B cell (primary cell): ENCODE measurements at regions not wholly inside any gene's neighbourhood (a gene's known extent, or its start where the extent isn't known, plus 50 kb on each side); places are given as distances from the start of the nearest gene placed in this dataset.

Experiments used
- ATAC-seq: fragments of 200-7000 bp; cut with Tn5 transposase; one replicate; pipeline ENCODE4 v1.10.0; 2021; ENCODE audit warnings: low read depth, mild to moderate bottlenecking, moderate number of reproducible peaks, moderate library complexity
- CTCF ChIA-PET: fragments of 350-600 bp; sonication (Branson Sonifier 250); formaldehyde crosslinking; loops from one replicate; lab custom pipeline; 2021; ENCODE audit warnings: antibody characterized with exemption, inconsistent platforms; lab: Charles Lee
- POLR2A ChIA-PET: fragments of 350-600 bp; sonication (Branson Sonifier 250); formaldehyde crosslinking; loops from one replicate; lab custom pipeline; 2021; ENCODE audit warnings: antibody characterized with exemption; lab: Charles Lee
- DNase-seq: peaks from one replicate; pipeline ENCODE4 v3.0.0; 2013
- H2AFZ ChIP-seq: 2 replicates; pipeline ENCODE4 v1.6.1; 2012; ENCODE audit warnings: mild to moderate bottlenecking, low read depth, low read length; ENCODE audit not compliant: insufficient read depth, poor library complexity, severe bottlenecking
- H3K27ac ChIP-seq, 2 donors: 1 replicate in 1 of 2; 2 replicates in 1 of 2; pipeline ENCODE4 v1.5.1; 2012 to 2013; ENCODE audit warnings: low read length in 2 of 2, mild to moderate bottlenecking in 2 of 2, moderate library complexity in 1 of 2
- H3K27me3 ChIP-seq, 4 experiments: fragments of 200-600 bp in 1 of 4; sonication (generic) in 1 of 4; replicated peaks in 1 of 4; 1 replicate in 2 of 4; 2 replicates in 2 of 4; pipeline versions ENCODE4 v1.6.1 to v1.7.0; 2013 to 2016; ENCODE audit warnings: low read length in 3 of 4, mild to moderate bottlenecking in 2 of 4, mixed read lengths in 1 of 4, moderate library complexity in 1 of 4; ENCODE audit not compliant: insufficient read depth in 4 of 4, control insufficient read depth in 3 of 4; ENCODE audit errors: control extremely low read depth in 1 of 4
- H3K36me3 ChIP-seq, 2 experiments: replicated peaks in 1 of 2; 1 replicate in 1 of 2; 2 replicates in 1 of 2; pipeline versions ENCODE4 v1.6.1 to v1.7.1; 2013; ENCODE audit warnings: low read length in 1 of 2; ENCODE audit not compliant: insufficient read depth in 2 of 2, control insufficient read depth in 1 of 2; ENCODE audit errors: control extremely low read depth in 1 of 2, extremely low read depth in 1 of 2
- H3K4me1 ChIP-seq, 2 donors: fragments of 200-600 bp in 1 of 2; sonication (generic) in 1 of 2; 1 replicate in 1 of 2; 2 replicates in 1 of 2; pipeline versions ENCODE4 v1.5.1 to v1.6.1; 2013 to 2017; ENCODE audit warnings: low read length in 2 of 2; ENCODE audit not compliant: control insufficient read depth in 2 of 2, insufficient read depth in 2 of 2
- H3K4me2 ChIP-seq: replicated peaks from 2 replicates; pipeline ENCODE3; 2012; ENCODE audit warnings: mild to moderate bottlenecking, low read depth, low read length; ENCODE audit not compliant: poor library complexity, severe bottlenecking
- H3K4me3 ChIP-seq, 5 experiments: fragments of 200-600 bp in 1 of 5; sonication (generic) in 1 of 5; 1 replicate in 3 of 5; 2 replicates in 2 of 5; pipeline versions ENCODE4 v1.5.1 to v1.7.0; 2011 to 2016; ENCODE audit warnings: low read length in 4 of 5, mild to moderate bottlenecking in 4 of 5, low read depth in 2 of 5, control low read depth in 1 of 5, moderate library complexity in 1 of 5; ENCODE audit not compliant: insufficient read depth in 1 of 5; ENCODE audit errors: control extremely low read depth in 1 of 5, extremely low read depth in 1 of 5
- H3K79me2 ChIP-seq: fragments of 200-600 bp; sonication (generic); one replicate; pipeline ENCODE4 v1.6.0; 2016; ENCODE audit warnings: low read length; ENCODE audit not compliant: control insufficient read depth, insufficient read depth
- H3K9ac ChIP-seq: fragments of 200-600 bp; sonication (generic); 2 replicates; pipeline ENCODE4 v1.6.1; 2017; ENCODE audit warnings: mild to moderate bottlenecking, low read length, moderate library complexity
- H3K9me3 ChIP-seq, 3 donors: one replicate each; pipeline versions ENCODE4 v1.6.1 to v1.7.1; 2013; ENCODE audit warnings: low read length in 2 of 3; ENCODE audit not compliant: control insufficient read depth in 2 of 3, insufficient read depth in 1 of 3; ENCODE audit errors: control extremely low read depth in 1 of 3
- H4K20me1 ChIP-seq: 2 replicates; pipeline ENCODE4 v1.6.0; 2012; ENCODE audit warnings: mild to moderate bottlenecking, low read length; ENCODE audit not compliant: insufficient read depth, control insufficient read depth, poor library complexity, severe bottlenecking
- H3K27ac Mint-ChIP-seq: one replicate; pipeline ENCODE4 v1.8.0; 2021; ENCODE audit warnings: mixed read lengths
- H3K27me3 Mint-ChIP-seq: one replicate; pipeline ENCODE4 v1.8.0; 2021; ENCODE audit warnings: mixed read lengths
- H3K4me1 Mint-ChIP-seq: one replicate; pipeline ENCODE4 v1.8.0; 2021; ENCODE audit warnings: mixed read lengths
- H3K4me3 Mint-ChIP-seq: one replicate; pipeline ENCODE4 v1.8.0; 2021; ENCODE audit warnings: mixed read lengths
- H3K9me3 Mint-ChIP-seq: one replicate; pipeline ENCODE4 v1.8.0; 2022; ENCODE audit warnings: mixed read lengths; ENCODE audit not compliant: insufficient read depth
- EZH2 ChIP-seq: IDR thresholded peaks from 2 replicates; pipeline ENCODE4 v1.6.1; 2012; ENCODE audit warnings: borderline replicate concordance, low read depth, mild to moderate bottlenecking, moderate library complexity, low read length; ENCODE audit not compliant: insufficient read depth, poor library complexity, severe bottlenecking
- WGBS: methylation state at CpG from one replicate; pipeline ENCODE4 v1.1.5; 2013; ENCODE audit warnings: missing lambda C conversion rate; ENCODE audit not compliant: insufficient coverage; 5-methylcytosine and 5-hydroxymethylcytosine counted together
- intact Hi-C: fragments of 100-400 bp; cut with micrococcal nuclease; formaldehyde crosslinking; loops from one replicate; pipeline ENCODE4 v1.10.0; 2022
- TF ChIP-seq, protein P1 (sequence below): fragments of 200-600 bp; IDR thresholded peaks from one replicate; pipeline ENCODE4 v1.8.0; 2022; ENCODE audit warnings: antibody characterized with exemption, mild to moderate bottlenecking

DNA sequence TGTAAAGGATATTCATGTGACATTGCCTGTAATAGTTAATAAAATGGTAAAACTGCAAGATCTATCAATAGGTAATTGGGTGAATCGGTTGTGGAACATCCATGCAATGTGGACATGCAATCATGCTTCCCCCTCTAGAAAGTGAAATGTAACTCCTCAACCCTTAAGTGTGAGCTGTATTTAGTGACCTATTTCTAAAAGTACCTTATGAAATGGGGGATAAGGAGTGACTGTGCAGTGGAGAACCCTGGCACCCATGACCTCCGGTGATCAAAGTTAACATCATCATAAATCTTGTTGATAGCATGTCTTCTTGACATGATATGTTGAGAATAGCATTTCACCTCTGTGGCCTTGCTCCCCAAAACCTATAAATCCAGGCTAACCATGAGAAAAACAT lies 53.6 kb upstream of the PPARGC1A start:
- H3K36me3 ChIP-seq, result no peaks in the 10 kb centered on the region
- H3K27ac Mint-ChIP-seq, result no peak overlapping the region
- H3K27ac ChIP-seq, result no peak overlapping the region
- no peak overlapping the region for H3K9ac ChIP-seq
- no peak overlapping the region for H3K4me2 ChIP-seq
- no peaks in the 10 kb centered on the region for H3K79me2 ChIP-seq
- H3K4me1 ChIP-seq, result no peaks in the 10 kb centered on the region
- no peak overlapping the region for H3K4me3 ChIP-seq
- intact Hi-C loops, result no loop called here
- peaks cover 4% of the 10 kb centered on the region for H3K9me3 Mint-ChIP-seq
- H3K4me1 Mint-ChIP-seq, result no peaks in the 10 kb centered on the region
- H3K9me3 ChIP-seq, result peaks cover 0 to 3% (median 0%) of the 10 kb centered on the region in 3 donors
- WGBS, result no CpG with 5 or more reads among the region's 2 CpGs
- H3K27me3 ChIP-seq, result no peaks in the 10 kb centered on the region
- CTCF ChIA-PET, result no interaction called here
- no peak overlapping the region for H3K4me3 Mint-ChIP-seq
- TF ChIP-seq, protein P1, sequence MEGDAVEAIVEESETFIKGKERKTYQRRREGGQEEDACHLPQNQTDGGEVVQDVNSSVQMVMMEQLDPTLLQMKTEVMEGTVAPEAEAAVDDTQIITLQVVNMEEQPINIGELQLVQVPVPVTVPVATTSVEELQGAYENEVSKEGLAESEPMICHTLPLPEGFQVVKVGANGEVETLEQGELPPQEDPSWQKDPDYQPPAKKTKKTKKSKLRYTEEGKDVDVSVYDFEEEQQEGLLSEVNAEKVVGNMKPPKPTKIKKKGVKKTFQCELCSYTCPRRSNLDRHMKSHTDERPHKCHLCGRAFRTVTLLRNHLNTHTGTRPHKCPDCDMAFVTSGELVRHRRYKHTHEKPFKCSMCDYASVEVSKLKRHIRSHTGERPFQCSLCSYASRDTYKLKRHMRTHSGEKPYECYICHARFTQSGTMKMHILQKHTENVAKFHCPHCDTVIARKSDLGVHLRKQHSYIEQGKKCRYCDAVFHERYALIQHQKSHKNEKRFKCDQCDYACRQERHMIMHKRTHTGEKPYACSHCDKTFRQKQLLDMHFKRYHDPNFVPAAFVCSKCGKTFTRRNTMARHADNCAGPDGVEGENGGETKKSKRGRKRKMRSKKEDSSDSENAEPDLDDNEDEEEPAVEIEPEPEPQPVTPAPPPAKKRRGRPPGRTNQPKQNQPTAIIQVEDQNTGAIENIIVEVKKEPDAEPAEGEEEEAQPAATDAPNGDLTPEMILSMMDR, result no peak
- no peak for TF ChIP-seq EZH2
- DNase-seq, result no peak
- POLR2A ChIA-PET, result no interaction called here
- no peak overlapping the region for H2AFZ ChIP-seq
- H3K27me3 Mint-ChIP-seq, result no peaks in the 10 kb centered on the region
- no peak for ATAC-seq
- no peaks in the 10 kb centered on the region for H4K20me1 ChIP-seq

- no CpG with 5 or more reads among the region's 1 CpG for WGBS
These were observed 52.6 kb upstream of the PPARGC1A start for GRCh38 chr4:23942471-23942870.

More at GRCh38 chr4:23942471-23942870, 52.6 kb upstream of the PPARGC1A start:
- Histone ChIP-seq H2AFZ (no peak overlapping the region), H3K27me3 (no peaks in the 10 kb centered on the region), H3K9ac (no peak overlapping the region), H3K4me2 (no peak overlapping the region), H3K27ac (no peak overlapping the region), H3K79me2 (no peaks in the 10 kb centered on the region), H3K4me3 (no peak overlapping the region), H3K9me3 (peaks cover 0 to 3% (median 0%) of the 10 kb centered on the region in 3 donors), H4K20me1 (no peaks in the 10 kb centered on the region), H3K4me1 (no peaks in the 10 kb centered on the region), H3K36me3 (no peaks in the 10 kb centered on the region)
- DNase-seq (no peak), ATAC-seq (no peak)
- POLR2A ChIA-PET, result no interaction called here
- no peak overlapping the region for H3K27ac Mint-ChIP-seq
- CTCF ChIA-PET, result no interaction called here
- H3K4me1 Mint-ChIP-seq, result no peaks in the 10 kb centered on the region
- no peaks in the 10 kb centered on the region for H3K27me3 Mint-ChIP-seq
- intact Hi-C loops, result no loop called here
- no peak for TF ChIP-seq EZH2
- TF ChIP-seq, protein P1, result no peak
- peaks cover 6% of the 10 kb centered on the region for H3K9me3 Mint-ChIP-seq
- no peak overlapping the region for H3K4me3 Mint-ChIP-seq
